ENCODE measurements at regions not wholly inside any gene's neighbourhood (a gene's known extent, or its start where the extent isn't known, plus 50 kb on each side); places are given as distances from the start of the nearest gene placed in this dataset.

GRCh38 chr10:20957744-20958143 is 60.6 kb upstream of the NEBL start:
- Histone ChIP-seq H3K4me1 (ENCODE audit: insufficient read depth, low read length) (no peaks in the 10 kb centered on the region), H4K20me1 (ENCODE audit: insufficient read depth, low read length) (no peaks in the 10 kb centered on the region), H3K27me3 (ENCODE audit: insufficient read depth, low read length) (no peaks in the 10 kb centered on the region), H3K79me2 (ENCODE audit: insufficient read depth, low read length) (no peaks in the 10 kb centered on the region), H3K9me3 (ENCODE audit: low read depth, low read length) (no peaks in the 10 kb centered on the region), H2AFZ (ENCODE audit: low read length) (no peak overlapping the region), H3K36me3 (ENCODE audit: insufficient read depth, low read length) (no peaks in the 10 kb centered on the region), H3K27ac (ENCODE audit: low read depth, low read length) (no peak overlapping the region), H3K4me3 (ENCODE audit: insufficient read depth, low read length) (no peak overlapping the region), H3K4me2 (ENCODE audit: insufficient read depth, low read length) (no peak overlapping the region)
- DNase-seq (ENCODE audit: insufficient read length, low spot score, missing footprints), result no peak
- TF ChIP-seq, protein P1, sequence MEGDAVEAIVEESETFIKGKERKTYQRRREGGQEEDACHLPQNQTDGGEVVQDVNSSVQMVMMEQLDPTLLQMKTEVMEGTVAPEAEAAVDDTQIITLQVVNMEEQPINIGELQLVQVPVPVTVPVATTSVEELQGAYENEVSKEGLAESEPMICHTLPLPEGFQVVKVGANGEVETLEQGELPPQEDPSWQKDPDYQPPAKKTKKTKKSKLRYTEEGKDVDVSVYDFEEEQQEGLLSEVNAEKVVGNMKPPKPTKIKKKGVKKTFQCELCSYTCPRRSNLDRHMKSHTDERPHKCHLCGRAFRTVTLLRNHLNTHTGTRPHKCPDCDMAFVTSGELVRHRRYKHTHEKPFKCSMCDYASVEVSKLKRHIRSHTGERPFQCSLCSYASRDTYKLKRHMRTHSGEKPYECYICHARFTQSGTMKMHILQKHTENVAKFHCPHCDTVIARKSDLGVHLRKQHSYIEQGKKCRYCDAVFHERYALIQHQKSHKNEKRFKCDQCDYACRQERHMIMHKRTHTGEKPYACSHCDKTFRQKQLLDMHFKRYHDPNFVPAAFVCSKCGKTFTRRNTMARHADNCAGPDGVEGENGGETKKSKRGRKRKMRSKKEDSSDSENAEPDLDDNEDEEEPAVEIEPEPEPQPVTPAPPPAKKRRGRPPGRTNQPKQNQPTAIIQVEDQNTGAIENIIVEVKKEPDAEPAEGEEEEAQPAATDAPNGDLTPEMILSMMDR (IDR thresholded peaks at IDR 0.05; ENCODE audit: extremely low read depth, low read depth, low read length), result no peak

DNA sequence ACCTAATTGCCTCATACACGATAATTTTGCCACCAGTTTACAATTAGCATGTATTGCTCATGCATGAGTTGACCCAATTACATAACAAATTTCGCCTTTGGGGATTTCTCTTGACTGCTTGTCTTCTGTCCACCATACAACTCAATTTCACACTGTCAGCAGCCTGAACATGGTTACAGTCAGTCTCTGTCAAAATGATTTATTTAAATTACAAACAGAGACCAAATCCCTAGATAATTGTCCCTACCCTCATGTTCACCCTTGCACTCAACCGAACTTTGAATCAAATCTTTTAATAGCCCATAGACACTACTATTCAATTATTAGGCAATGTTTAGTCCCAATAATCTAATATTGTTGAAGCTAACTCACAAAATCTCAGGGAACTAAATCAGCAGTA is 59.7 kb upstream of the NEBL start:
- H3K4me1 ChIP-seq (ENCODE audit: insufficient read depth, low read length), result no peaks in the 10 kb centered on the region
- H3K4me3 ChIP-seq (ENCODE audit: insufficient read depth, low read length), result no peak overlapping the region
- no peaks in the 10 kb centered on the region for H3K9me3 ChIP-seq (ENCODE audit: low read depth, low read length)
- H3K27me3 ChIP-seq (ENCODE audit: insufficient read depth, low read length), result no peaks in the 10 kb centered on the region
- no peak overlapping the region for H2AFZ ChIP-seq (ENCODE audit: low read length)
- no peaks in the 10 kb centered on the region for H3K36me3 ChIP-seq (ENCODE audit: insufficient read depth, low read length)
- H3K79me2 ChIP-seq (ENCODE audit: insufficient read depth, low read length), result no peaks in the 10 kb centered on the region
- H4K20me1 ChIP-seq (ENCODE audit: insufficient read depth, low read length), result no peaks in the 10 kb centered on the region
- no peak overlapping the region for H3K4me2 ChIP-seq (ENCODE audit: insufficient read depth, low read length)
- H3K27ac ChIP-seq (ENCODE audit: low read depth, low read length), result no peak overlapping the region
- TF ChIP-seq, protein P1 (IDR thresholded peaks at IDR 0.05; ENCODE audit: extremely low read depth, low read depth, low read length), result no peak
- DNase-seq (ENCODE audit: insufficient read length, low spot score, missing footprints), result no peak

- H3K4me1 ChIP-seq (ENCODE audit: insufficient read depth, low read length), result no peaks in the 10 kb centered on the region
- no peaks in the 10 kb centered on the region for H3K79me2 ChIP-seq (ENCODE audit: insufficient read depth, low read length)
Measured at GRCh38 chr10:20955355-20955893, 58.3 kb upstream of the NEBL start.

GRCh38 chr10:20954519-20954918 is 57.4 kb upstream of the NEBL start:
- H3K4me2 ChIP-seq (ENCODE audit: insufficient read depth, low read length), result no peak overlapping the region
- no peak overlapping the region for H3K4me3 ChIP-seq (ENCODE audit: insufficient read depth, low read length)
- H3K9me3 ChIP-seq (ENCODE audit: low read depth, low read length), result no peaks in the 10 kb centered on the region
- H4K20me1 ChIP-seq (ENCODE audit: insufficient read depth, low read length), result no peaks in the 10 kb centered on the region
- H3K79me2 ChIP-seq (ENCODE audit: insufficient read depth, low read length), result no peaks in the 10 kb centered on the region
- H3K36me3 ChIP-seq (ENCODE audit: insufficient read depth, low read length), result no peaks in the 10 kb centered on the region
- no peak for DNase-seq (ENCODE audit: insufficient read length, low spot score, missing footprints)
- H2AFZ ChIP-seq (ENCODE audit: low read length), result no peak overlapping the region
- TF ChIP-seq, protein P1 (IDR thresholded peaks at IDR 0.05; ENCODE audit: extremely low read depth, low read depth, low read length), result no peak
- no peaks in the 10 kb centered on the region for H3K27me3 ChIP-seq (ENCODE audit: insufficient read depth, low read length)
- no peaks in the 10 kb centered on the region for H3K4me1 ChIP-seq (ENCODE audit: insufficient read depth, low read length)
- no peak overlapping the region for H3K27ac ChIP-seq (ENCODE audit: low read depth, low read length)

More at GRCh38 chr10:20955355-20955893, 58.3 kb upstream of the NEBL start:
- Histone ChIP-seq H4K20me1 (ENCODE audit: insufficient read depth, low read length) (no peaks in the 10 kb centered on the region), H3K4me2 (ENCODE audit: insufficient read depth, low read length) (no peak overlapping the region), H3K4me3 (ENCODE audit: insufficient read depth, low read length) (no peak overlapping the region), H2AFZ (ENCODE audit: low read length) (no peak overlapping the region), H3K36me3 (ENCODE audit: insufficient read depth, low read length) (no peaks in the 10 kb centered on the region), H3K27me3 (ENCODE audit: insufficient read depth, low read length) (no peaks in the 10 kb centered on the region), H3K27ac (ENCODE audit: low read depth, low read length) (no peak overlapping the region), H3K9me3 (ENCODE audit: low read depth, low read length) (no peaks in the 10 kb centered on the region)
- TF ChIP-seq, protein P1 (IDR thresholded peaks at IDR 0.05; ENCODE audit: extremely low read depth, low read depth, low read length), result no peak
- no peak for DNase-seq (ENCODE audit: insufficient read length, low spot score, missing footprints)
